ENCODE measurements at regions not wholly inside any gene's neighbourhood (a gene's known extent, or its start where the extent isn't known, plus 50 kb on each side); places are given as distances from the start of the nearest gene placed in this dataset.

DNA sequence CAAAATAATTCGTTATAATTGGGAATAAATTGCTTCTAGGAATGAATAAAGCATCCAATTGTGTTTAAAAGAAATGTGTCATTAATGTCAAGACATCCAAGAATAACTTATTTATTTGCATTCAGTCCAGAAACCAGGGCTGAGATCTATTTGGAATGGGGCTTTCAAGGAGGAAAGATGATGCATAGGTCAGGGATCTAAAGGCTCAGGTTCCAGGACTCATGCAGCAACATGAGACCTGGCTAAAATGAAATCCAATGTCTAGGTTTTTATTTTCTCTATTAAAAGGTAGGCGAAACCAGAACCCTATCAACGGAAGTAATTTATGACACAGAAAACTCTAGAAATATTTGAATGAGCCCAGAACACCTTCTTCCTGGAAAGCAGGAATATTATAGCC lies 376.8 kb downstream of the SEC16B start:
- Histone ChIP-seq H3K18ac (ENCODE audit: low read depth, low read length) (no peak overlapping the region), H2BK15ac (ENCODE audit: low read depth, low read length) (no peak overlapping the region), H4K91ac (ENCODE audit: insufficient read depth, low read depth, low read length) (no peak overlapping the region), H3K9me1 (ENCODE audit: insufficient read depth, low read length) (no peaks in the 10 kb centered on the region), H3K4me2 (ENCODE audit: low read depth, low read length) (no peak overlapping the region), H3K4ac (ENCODE audit: low read depth, low read length) (no peak overlapping the region), H4K20me1 (ENCODE audit: insufficient read depth, low read length) (no peaks in the 10 kb centered on the region), H3K9ac (ENCODE audit: low read depth, low read length) (no peak overlapping the region), H3K4me1 (ENCODE audit: control insufficient read depth, insufficient read depth, low read length) (no peaks in the 10 kb centered on the region), H3K9me3 (ENCODE audit: control insufficient read depth, insufficient read depth, low read length) (no peaks in the 10 kb centered on the region), H3K36me3 (ENCODE audit: control insufficient read depth, insufficient read depth, low read length) (no peaks in the 10 kb centered on the region), H3K27me3 (ENCODE audit: control insufficient read depth, insufficient read depth, low read length) (no peaks in the 10 kb centered on the region), H2BK5ac (ENCODE audit: low read depth, low read length, poor library complexity, severe bottlenecking) (no peak overlapping the region), H3K23ac (ENCODE audit: low read depth, low read length) (no peak overlapping the region), H3K27ac (ENCODE audit: insufficient read depth, low read length) (no peak overlapping the region), H3K4me3 (ENCODE audit: insufficient read depth, low read depth, low read length) (no peak overlapping the region), H2BK20ac (ENCODE audit: low read depth, low read length) (no peak overlapping the region), H4K8ac (ENCODE audit: low read depth in 2 of 2, low read length in 2 of 2) (no peak overlapping the region), H2AK5ac (ENCODE audit: low read depth, low read length) (no peak overlapping the region), H3K79me1 (ENCODE audit: low read depth in 1 of 2, low read length in 2 of 2) (no peaks in the 10 kb centered on the region), H4K5ac (ENCODE audit: low read depth, low read length) (no peak overlapping the region), H2AK9ac (replicated peaks; ENCODE audit: low read depth, low read length, poor library complexity) (no peak overlapping the region), H3K14ac (replicated peaks; ENCODE audit: low read depth, low read length) (no peak overlapping the region), H2BK120ac (ENCODE audit: low read depth, low read length) (no peak overlapping the region), H2AFZ (replicated peaks; ENCODE audit: low read length, poor library complexity) (no peak overlapping the region), H3K56ac (ENCODE audit: extremely low read depth, insufficient read depth, low read length) (no peak overlapping the region)
- TF ChIP-seq, protein P1, sequence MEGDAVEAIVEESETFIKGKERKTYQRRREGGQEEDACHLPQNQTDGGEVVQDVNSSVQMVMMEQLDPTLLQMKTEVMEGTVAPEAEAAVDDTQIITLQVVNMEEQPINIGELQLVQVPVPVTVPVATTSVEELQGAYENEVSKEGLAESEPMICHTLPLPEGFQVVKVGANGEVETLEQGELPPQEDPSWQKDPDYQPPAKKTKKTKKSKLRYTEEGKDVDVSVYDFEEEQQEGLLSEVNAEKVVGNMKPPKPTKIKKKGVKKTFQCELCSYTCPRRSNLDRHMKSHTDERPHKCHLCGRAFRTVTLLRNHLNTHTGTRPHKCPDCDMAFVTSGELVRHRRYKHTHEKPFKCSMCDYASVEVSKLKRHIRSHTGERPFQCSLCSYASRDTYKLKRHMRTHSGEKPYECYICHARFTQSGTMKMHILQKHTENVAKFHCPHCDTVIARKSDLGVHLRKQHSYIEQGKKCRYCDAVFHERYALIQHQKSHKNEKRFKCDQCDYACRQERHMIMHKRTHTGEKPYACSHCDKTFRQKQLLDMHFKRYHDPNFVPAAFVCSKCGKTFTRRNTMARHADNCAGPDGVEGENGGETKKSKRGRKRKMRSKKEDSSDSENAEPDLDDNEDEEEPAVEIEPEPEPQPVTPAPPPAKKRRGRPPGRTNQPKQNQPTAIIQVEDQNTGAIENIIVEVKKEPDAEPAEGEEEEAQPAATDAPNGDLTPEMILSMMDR (conservative IDR thresholded peaks at IDR 0.05; ENCODE audit: low read depth, low read length): no peak
- TF ChIP-seq MXI1 (IDR thresholded peaks at IDR 0.05; ENCODE audit: borderline replicate concordance, low read depth, low read length) (no peak), MAFK (IDR thresholded peaks at IDR 0.05; ENCODE audit: low read depth, low read length) (no peak), POLR2A (IDR thresholded peaks at IDR 0.05; ENCODE audit: low read depth, low read length) (no peak), SMC3 (IDR thresholded peaks at IDR 0.05; ENCODE audit: low read depth, low read length) (no peak), RAD21 (IDR thresholded peaks at IDR 0.05; ENCODE audit: low read length) (no peak), CEBPB (IDR thresholded peaks at IDR 0.05; ENCODE audit: low read depth, low read length) (no peak), RCOR1 (IDR thresholded peaks at IDR 0.05; ENCODE audit: insufficient replicate concordance, low read length) (no peak), MAZ (IDR thresholded peaks at IDR 0.05; ENCODE audit: borderline replicate concordance, low read depth, low read length) (no peak), BHLHE40 (IDR thresholded peaks at IDR 0.05; ENCODE audit: low read depth, low read length) (no peak), NFE2L2 (IDR thresholded peaks at IDR 0.05; ENCODE audit: low read depth, low read length) (no peak)
- TF ChIP-seq, protein P2, sequence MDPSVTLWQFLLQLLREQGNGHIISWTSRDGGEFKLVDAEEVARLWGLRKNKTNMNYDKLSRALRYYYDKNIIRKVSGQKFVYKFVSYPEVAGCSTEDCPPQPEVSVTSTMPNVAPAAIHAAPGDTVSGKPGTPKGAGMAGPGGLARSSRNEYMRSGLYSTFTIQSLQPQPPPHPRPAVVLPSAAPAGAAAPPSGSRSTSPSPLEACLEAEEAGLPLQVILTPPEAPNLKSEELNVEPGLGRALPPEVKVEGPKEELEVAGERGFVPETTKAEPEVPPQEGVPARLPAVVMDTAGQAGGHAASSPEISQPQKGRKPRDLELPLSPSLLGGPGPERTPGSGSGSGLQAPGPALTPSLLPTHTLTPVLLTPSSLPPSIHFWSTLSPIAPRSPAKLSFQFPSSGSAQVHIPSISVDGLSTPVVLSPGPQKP (IDR thresholded peaks at IDR 0.05; ENCODE audit: borderline replicate concordance, low read depth, low read length): no peak
- TF ChIP-seq, protein P3, sequence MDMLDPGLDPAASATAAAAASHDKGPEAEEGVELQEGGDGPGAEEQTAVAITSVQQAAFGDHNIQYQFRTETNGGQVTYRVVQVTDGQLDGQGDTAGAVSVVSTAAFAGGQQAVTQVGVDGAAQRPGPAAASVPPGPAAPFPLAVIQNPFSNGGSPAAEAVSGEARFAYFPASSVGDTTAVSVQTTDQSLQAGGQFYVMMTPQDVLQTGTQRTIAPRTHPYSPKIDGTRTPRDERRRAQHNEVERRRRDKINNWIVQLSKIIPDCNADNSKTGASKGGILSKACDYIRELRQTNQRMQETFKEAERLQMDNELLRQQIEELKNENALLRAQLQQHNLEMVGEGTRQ (IDR thresholded peaks at IDR 0.05; ENCODE audit: low read depth, low read length): no peak
- in situ Hi-C loops (cut with MboI; ENCODE audit: low sequenced_read_pairs) (no loop called here), dilution Hi-C loops (cut with HindIII; ENCODE audit: low sequenced_read_pairs, unreplicated experiment) (no loop called here), intact Hi-C loops (cut with micrococcal nuclease) (no loop called here)
- no TSS peak for BruUV-seq (replicated peaks)
- DNase-seq (no peak), ATAC-seq (ENCODE audit: low read depth) (no peak)
- ChIA-PET CTCF (no interaction called here), POLR2A (ENCODE audit: unreplicated experiment) (no interaction called here)
- whole genome bisulfite sequencing, 2 experiments (ENCODE audit: extremely low coverage in 2 of 2, insufficient read length in 1 of 2): no CpG with 5 or more reads among the region's 3 CpGs
